Astrocyte (in vitro differentiated cells and primary cell): ENCODE measurements at regions not wholly inside any gene's neighbourhood (a gene's known extent, or its start where the extent isn't known, plus 50 kb on each side); places are given as distances from the start of the nearest gene placed in this dataset.

Experiments
- DNase-seq: peaks from one replicate; pipeline ENCODE4 v3.0.0-alpha.2; 2010; ENCODE audit warnings: low read depth
- FAIRE-seq: peaks from 2 replicates; lab custom pipeline; 2011; peaks lifted over from hg19 to GRCh38; lab: Jason Lieb, UNC
- H2AFZ ChIP-seq: 2 replicates; pipeline ENCODE4 v1.6.0; 2012; ENCODE audit warnings: low read depth, low read length, inconsistent platforms
- H3K27ac ChIP-seq: 2 replicates; pipeline ENCODE4 v1.5.1; 2011; ENCODE audit warnings: low read depth, low read length, inconsistent platforms
- H3K27me3 ChIP-seq: 2 replicates; pipeline ENCODE4 v1.6.0; 2011; ENCODE audit warnings: low read length, inconsistent platforms; ENCODE audit not compliant: insufficient read depth
- H3K36me3 ChIP-seq: 2 replicates; pipeline ENCODE4 v1.5.1; 2011; ENCODE audit warnings: low read length, inconsistent platforms; ENCODE audit not compliant: insufficient read depth
- H3K4me1 ChIP-seq: 2 replicates; pipeline ENCODE4 v1.5.1; 2011; ENCODE audit warnings: low read length, inconsistent platforms; ENCODE audit not compliant: insufficient read depth
- H3K4me2 ChIP-seq: 2 replicates; pipeline ENCODE4 v1.6.0; 2012; ENCODE audit warnings: low read length, inconsistent platforms
- H3K4me3 ChIP-seq: 2 replicates; pipeline ENCODE4 v1.5.1; 2011; ENCODE audit warnings: low read depth, mild to moderate bottlenecking, low read length, inconsistent platforms; ENCODE audit not compliant: insufficient read depth
- H3K79me2 ChIP-seq: 2 replicates; pipeline ENCODE4 v1.6.0; 2012; ENCODE audit warnings: mild to moderate bottlenecking, low read length, inconsistent platforms; ENCODE audit not compliant: insufficient read depth
- H3K9ac ChIP-seq: 2 replicates; pipeline ENCODE4 v1.6.0; 2012; ENCODE audit warnings: mild to moderate bottlenecking, low read length, inconsistent platforms
- H3K9me3 ChIP-seq: 2 replicates; pipeline ENCODE4 v1.5.1; 2012; ENCODE audit warnings: low read depth, mild to moderate bottlenecking, low read length, inconsistent platforms; ENCODE audit not compliant: insufficient read depth
- H4K20me1 ChIP-seq: 2 replicates; pipeline ENCODE4 v1.6.0; 2012; ENCODE audit warnings: low read length, inconsistent platforms; ENCODE audit not compliant: insufficient read depth
- H3K27ac Mint-ChIP-seq: one replicate; pipeline ENCODE4 v1.8.0; 2021; ENCODE audit warnings: mild to moderate bottlenecking, mixed read lengths; ENCODE audit not compliant: unreplicated experiment
- H3K27me3 Mint-ChIP-seq: one replicate; pipeline ENCODE4 v1.8.0; 2021; ENCODE audit warnings: low read depth, mixed read lengths; ENCODE audit not compliant: unreplicated experiment
- H3K36me3 Mint-ChIP-seq: one replicate; pipeline ENCODE4 v1.8.0; 2021; ENCODE audit warnings: low read depth, mixed read lengths; ENCODE audit not compliant: unreplicated experiment
- H3K4me1 Mint-ChIP-seq: one replicate; pipeline ENCODE4 v1.8.0; 2021; ENCODE audit warnings: low read depth, mixed read lengths; ENCODE audit not compliant: unreplicated experiment
- H3K4me3 Mint-ChIP-seq: one replicate; pipeline ENCODE4 v1.8.0; 2021; ENCODE audit warnings: mild to moderate bottlenecking, moderate library complexity, mixed read lengths; ENCODE audit not compliant: unreplicated experiment
- H3K9me3 Mint-ChIP-seq: one replicate; pipeline ENCODE4 v1.8.0; 2021; ENCODE audit warnings: mild to moderate bottlenecking, mixed read lengths; ENCODE audit not compliant: unreplicated experiment
- CTCF ChIP-seq: IDR thresholded peaks from 2 replicates; pipeline ENCODE4 v1.5.1; 2011; ENCODE audit warnings: low read depth, mild to moderate bottlenecking, inconsistent platforms, low read length, moderate library complexity; ENCODE audit not compliant: insufficient read depth
- EZH2 ChIP-seq: IDR thresholded peaks from 2 replicates; pipeline ENCODE4 v1.6.1; 2012; ENCODE audit warnings: mild to moderate bottlenecking, low read length, inconsistent platforms; ENCODE audit not compliant: insufficient read depth

GRCh38 chr1:185598332-185598731, 135.9 kb upstream of the HMCN1 start:
- H3K27me3 ChIP-seq, result no peaks in the 10 kb centered on the region
- no peak for TF ChIP-seq CTCF
- no peak for TF ChIP-seq EZH2
- no peak overlapping the region for H3K27ac ChIP-seq
- H4K20me1 ChIP-seq, result no peaks in the 10 kb centered on the region
- no peak overlapping the region for H2AFZ ChIP-seq
- Mint-ChIP-seq H3K36me3 (no peaks in the 10 kb centered on the region), H3K9me3 (no peaks in the 10 kb centered on the region), H3K27me3 (no peaks in the 10 kb centered on the region), H3K27ac (no peak overlapping the region), H3K4me1 (peaks cover 9% of the 10 kb centered on the region), H3K4me3 (no peak overlapping the region)
- no peak for DNase-seq
- FAIRE-seq, result no peak
- H3K9ac ChIP-seq, result no peak overlapping the region
- no peak overlapping the region for H3K4me2 ChIP-seq
- H3K9me3 ChIP-seq, result no peaks in the 10 kb centered on the region
- no peaks in the 10 kb centered on the region for H3K4me1 ChIP-seq
- H3K36me3 ChIP-seq, result no peaks in the 10 kb centered on the region
- H3K79me2 ChIP-seq, result no peaks in the 10 kb centered on the region
- H3K4me3 ChIP-seq, result no peak overlapping the region

GRCh38 chr1:185595835-185596667, 138.1 kb upstream of the HMCN1 start:
- Histone ChIP-seq H2AFZ (no peak overlapping the region), H3K79me2 (no peaks in the 10 kb centered on the region), H3K9me3 (no peaks in the 10 kb centered on the region), H3K27ac (no peak overlapping the region), H3K36me3 (no peaks in the 10 kb centered on the region), H4K20me1 (no peaks in the 10 kb centered on the region), H3K9ac (no peak overlapping the region), H3K4me2 (no peak overlapping the region), H3K4me1 (no peaks in the 10 kb centered on the region), H3K27me3 (no peaks in the 10 kb centered on the region), H3K4me3 (no peak overlapping the region)
- no peaks in the 10 kb centered on the region for H3K36me3 Mint-ChIP-seq
- peak; percentile 12 for DNase-seq
- no peaks in the 10 kb centered on the region for H3K27me3 Mint-ChIP-seq
- H3K27ac Mint-ChIP-seq, result no peak overlapping the region
- peaks cover 9% of the 10 kb centered on the region for H3K4me1 Mint-ChIP-seq
- no peak for FAIRE-seq
- H3K9me3 Mint-ChIP-seq, result no peaks in the 10 kb centered on the region
- no peak overlapping the region for H3K4me3 Mint-ChIP-seq
- TF ChIP-seq CTCF, result peak; percentile 78
- no peak for TF ChIP-seq EZH2

GRCh38 chr1:185594786-185595410, 139.3 kb upstream of the HMCN1 start:
- Mint-ChIP-seq H3K9me3 (no peaks in the 10 kb centered on the region), H3K27me3 (no peaks in the 10 kb centered on the region), H3K27ac (no peak overlapping the region), H3K4me1 (peaks cover 9% of the 10 kb centered on the region), H3K4me3 (no peak overlapping the region), H3K36me3 (no peaks in the 10 kb centered on the region)
- Histone ChIP-seq H2AFZ (no peak overlapping the region), H4K20me1 (no peaks in the 10 kb centered on the region), H3K36me3 (no peaks in the 10 kb centered on the region), H3K4me3 (no peak overlapping the region), H3K27me3 (no peaks in the 10 kb centered on the region), H3K4me2 (no peak overlapping the region), H3K9me3 (no peaks in the 10 kb centered on the region), H3K9ac (no peak overlapping the region), H3K27ac (no peak overlapping the region), H3K4me1 (no peaks in the 10 kb centered on the region), H3K79me2 (no peaks in the 10 kb centered on the region)
- DNase-seq (no peak), FAIRE-seq (no peak)
- TF ChIP-seq EZH2 (no peak), CTCF (no peak)
